ENCODE measurements at regions not wholly inside any gene's neighbourhood (a gene's known extent, or its start where the extent isn't known, plus 50 kb on each side); places are given as distances from the start of the nearest gene placed in this dataset.

DNA sequence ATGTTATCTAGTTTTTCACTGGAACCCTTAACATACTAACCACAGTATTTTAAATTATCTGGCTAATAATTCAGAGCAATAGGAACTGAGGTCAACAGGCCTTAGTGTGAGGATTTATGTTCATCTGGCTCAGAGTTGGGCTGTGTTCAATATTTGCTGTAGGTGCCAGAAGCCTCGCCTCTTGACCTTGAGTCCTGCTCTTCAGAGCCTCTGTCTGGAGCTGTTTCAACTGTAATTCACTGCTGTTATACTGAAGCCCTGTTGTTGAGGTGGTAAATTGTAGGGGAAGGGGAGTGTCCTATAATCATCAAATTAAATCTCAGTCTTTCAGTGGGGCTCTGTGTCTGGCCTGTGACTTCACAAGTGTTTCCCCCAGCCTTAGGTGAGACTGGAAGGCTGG, 184.4 kb downstream of the CDH26 start:
- Histone ChIP-seq H3K14ac (ENCODE audit: insufficient read length) (no peak overlapping the region), H2BK15ac (ENCODE audit: low read length) (no peak overlapping the region), H2BK20ac (ENCODE audit: low read length) (no peak overlapping the region), H3K4me1 (replicated peaks in 1 of 4; ENCODE audit: control insufficient read depth in 3 of 4, insufficient read depth in 4 of 4, low read length in 3 of 4) (no peaks in the 10 kb centered on the region), H4K5ac (ENCODE audit: insufficient read length, low read depth, low read length) (no peak overlapping the region), H3K79me2 (ENCODE audit: control insufficient read depth in 1 of 2, insufficient read depth in 2 of 2, low read length in 2 of 2) (no peaks in the 10 kb centered on the region), H3K4me3 (ENCODE audit: extremely low read depth in 1 of 4, insufficient read depth in 2 of 4, low read depth in 3 of 4, low read length in 4 of 4) (no peak overlapping the region), H2AFZ (ENCODE audit: low read length) (no peak overlapping the region), H3K23ac (ENCODE audit: insufficient read length) (no peak overlapping the region), H4K8ac (ENCODE audit: extremely low read depth, insufficient read depth, low read length) (no peak overlapping the region), H4K91ac (replicated peaks; ENCODE audit: insufficient read length, low read length) (no peak overlapping the region), H3K27me3 (replicated peaks in 1 of 4; ENCODE audit: control insufficient read depth in 3 of 4, extremely low read depth in 1 of 4, insufficient read depth in 3 of 4, low read length in 3 of 4) (no peaks in the 10 kb centered on the region), H2BK12ac (ENCODE audit: low read depth, low read length) (no peak overlapping the region), H3K4ac (replicated peaks; ENCODE audit: insufficient read length, low read depth, low read length) (no peak overlapping the region), H3K4me2 (ENCODE audit: insufficient read depth in 1 of 2, low read depth in 2 of 2, low read length in 2 of 2) (no peak overlapping the region), H3K27ac (ENCODE audit: low read depth, low read length) (no peak overlapping the region), H3K18ac (ENCODE audit: extremely low read depth, low read length) (no peak overlapping the region), H2BK5ac (ENCODE audit: low read depth, low read length) (no peak overlapping the region), H3K23me2 (ENCODE audit: low read depth, low read length) (no peaks in the 10 kb centered on the region), H4K20me1 (replicated peaks in 1 of 2; ENCODE audit: control insufficient read depth in 1 of 2, insufficient read depth in 2 of 2, low read length in 2 of 2) (no peaks in the 10 kb centered on the region), H2BK120ac (replicated peaks; ENCODE audit: low read depth, low read length) (no peak overlapping the region), H3K9me3 (ENCODE audit: insufficient read depth in 2 of 2, low read depth in 1 of 2, low read length in 1 of 2) (no peaks in the 10 kb centered on the region), H2AK5ac (ENCODE audit: low read depth, low read length) (no peak overlapping the region), H3K9ac (replicated peaks in 1 of 4; ENCODE audit: extremely low read depth in 1 of 4, low read depth in 3 of 4, low read length in 3 of 4) (no peak overlapping the region), H3K56ac (replicated peaks; ENCODE audit: insufficient read length, low read depth, low read length) (no peak overlapping the region), H3K79me1 (ENCODE audit: low read depth, low read length) (no peaks in the 10 kb centered on the region), H3K36me3 (ENCODE audit: control insufficient read depth in 2 of 4, insufficient read depth in 4 of 4, low read length in 3 of 4) (no peaks in the 10 kb centered on the region)
- DNase-seq (ENCODE audit: low read depth in 1 of 2, low spot score in 2 of 2) (no peak), FAIRE-seq (no peak)
- CTCF ChIA-PET (ENCODE audit: partially characterized antibody) = interaction anchor here (1.2 kb wide), 1 partner anchor 68 kb away, joined by 4 read pairs; no protein-coding TSS in a partner anchor
- WGBS, 2 experiments (ENCODE audit: extremely low coverage in 1 of 2, insufficient coverage in 1 of 2, insufficient read length in 1 of 2, insufficient replicate concordance in 2 of 2, low coverage in 1 of 2, low lambda C conversion rate in 2 of 2, missing lambda C conversion rate in 1 of 2) = 86% methylated on average over 1 of the region's 1 CpG; no CpG with 5 or more reads in 1 of the 2 experiments
- POLR2A ChIA-PET (ENCODE audit: partially characterized antibody) = no interaction called here
- no peak for TF ChIP-seq SAP30 (IDR thresholded peaks at IDR 0.05; ENCODE audit: insufficient read depth, insufficient replicate concordance, low read length)
- no peak for TF ChIP-seq SRF (IDR thresholded peaks at IDR 0.05; ENCODE audit: low read depth, low read length)
- TF ChIP-seq SP4 (IDR thresholded peaks at IDR 0.05; ENCODE audit: low read length) = no peak
- TF ChIP-seq CBX8 (IDR thresholded peaks at IDR 0.05; ENCODE audit: borderline replicate concordance, low read depth, low read length) = no peak
- no peak for TF ChIP-seq CHD1 (IDR thresholded peaks at IDR 0.05; ENCODE audit: low read depth, low read length)
- no peak for TF ChIP-seq NRF1 (IDR thresholded peaks at IDR 0.05; ENCODE audit: low read depth, low read length)
- TF ChIP-seq SIX5 (IDR thresholded peaks at IDR 0.05; ENCODE audit: low read depth, low read length) = no peak
- TF ChIP-seq TAF1 (IDR thresholded peaks at IDR 0.05; ENCODE audit: low read depth, low read length) = no peak
- no peak for TF ChIP-seq PHF8 (conservative IDR thresholded peaks at IDR 0.05; ENCODE audit: low read depth, low read length)
- TF ChIP-seq JUN (IDR thresholded peaks at IDR 0.05; ENCODE audit: low read depth, low read length) = no peak
- TF ChIP-seq SIRT6 (IDR thresholded peaks at IDR 0.05; ENCODE audit: low read length) = no peak
- no peak for TF ChIP-seq EZH2 (IDR thresholded peaks at IDR 0.05; ENCODE audit: low read depth, low read length, severe bottlenecking)
- TF ChIP-seq TCF12 (IDR thresholded peaks at IDR 0.05; ENCODE audit: low read depth, low read length) = no peak
- TF ChIP-seq BRCA1 (IDR thresholded peaks at IDR 0.05; ENCODE audit: low read depth, low read length) = no peak
- no peak for TF ChIP-seq KDM5A (IDR thresholded peaks at IDR 0.05; ENCODE audit: low read length)

All from H1 (cell line).